CMK (cell line): ENCODE measurements at regions not wholly inside any gene's neighbourhood (a gene's known extent, or its start where the extent isn't known, plus 50 kb on each side); places are given as distances from the start of the nearest gene placed in this dataset.
"Not testable (repeated sequence)": the region's sequence is repeated elsewhere in the genome, so short reads cannot be mapped to it uniquely, and the experiment has no call there.

ENCODE experiments used
- DNase-seq: peaks from one replicate; pipeline ENCODE4 v3.0.0-alpha.2; 2010; ENCODE audit warnings: low read depth

DNA sequence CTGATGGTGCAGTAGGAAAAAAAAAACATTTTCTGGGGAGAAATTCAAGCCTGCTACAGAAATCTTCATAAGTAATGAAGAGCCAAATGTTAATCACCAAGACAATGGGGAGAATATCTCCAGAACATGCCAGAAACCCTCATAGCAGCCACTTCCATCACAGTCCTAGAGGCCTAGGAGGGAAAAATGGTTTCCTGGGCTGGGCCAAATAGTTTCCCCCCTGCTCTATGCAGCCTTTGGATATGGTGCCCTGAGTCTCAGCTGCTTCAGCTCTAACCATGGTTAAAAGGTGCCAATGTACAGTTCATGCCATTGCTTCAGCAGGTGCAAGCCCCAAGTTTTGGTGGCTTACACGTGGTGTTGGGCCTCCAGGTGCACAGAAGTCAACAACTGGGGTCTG, 113.1 kb downstream of the ZNF648 start:
- DNase-seq, result no peak

DNA sequence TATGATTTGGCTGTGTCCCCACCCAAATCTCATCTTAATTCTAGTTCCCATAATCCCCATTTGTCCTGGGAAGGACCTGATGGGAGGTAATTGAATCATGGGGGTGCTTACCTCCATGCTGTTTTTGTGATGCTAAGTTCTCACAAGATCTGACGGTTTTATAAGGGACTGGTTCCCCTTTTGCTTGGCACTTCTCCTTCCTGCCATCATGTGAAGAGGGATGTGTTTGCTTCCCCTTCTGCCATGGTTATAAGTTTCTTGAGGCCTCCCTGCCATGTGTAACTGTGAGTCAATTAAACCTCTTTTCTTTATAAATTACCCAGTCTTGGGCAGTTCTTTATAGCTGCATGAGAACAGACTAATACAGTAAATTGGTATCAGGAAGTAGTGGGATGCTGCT, 114.1 kb downstream of the ZNF648 start:
- DNase-seq, result no peak

DNA sequence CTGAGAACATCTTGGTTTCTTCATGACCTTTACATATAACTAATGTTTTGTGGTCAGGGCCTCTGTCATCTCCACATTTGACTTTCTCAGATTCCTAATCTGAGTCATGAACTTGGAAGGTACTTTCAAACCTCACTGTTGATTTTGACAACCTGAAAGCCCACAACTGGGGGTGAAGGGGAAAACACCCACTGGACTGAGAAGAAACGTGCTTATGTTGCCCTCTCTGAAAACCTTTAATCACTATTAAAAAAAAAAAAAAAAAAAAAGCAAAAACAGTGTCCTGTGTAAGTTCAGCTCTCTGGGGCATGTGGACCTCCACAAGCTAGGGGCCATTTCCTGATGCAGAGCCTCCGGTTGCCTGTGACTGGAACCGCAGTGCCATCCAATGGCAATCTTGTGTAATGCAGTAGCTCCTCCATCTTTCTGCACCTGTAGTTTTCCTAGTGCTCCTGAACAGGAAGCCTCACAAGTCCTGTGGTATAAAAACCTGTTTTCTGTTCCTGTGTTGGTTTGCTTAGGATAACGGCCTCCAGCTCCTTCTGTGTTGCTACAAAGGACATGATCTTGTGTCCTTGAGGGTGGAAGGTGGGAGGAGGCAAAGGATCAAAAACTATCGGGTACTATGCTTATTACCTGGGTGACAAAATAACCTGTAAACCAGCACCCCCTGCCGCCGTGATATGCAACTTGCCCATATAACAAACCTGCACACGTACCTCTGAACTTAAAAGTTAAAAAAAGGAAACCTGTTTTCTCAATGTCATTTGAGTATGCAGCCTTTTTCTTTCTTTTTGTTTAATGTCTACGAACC, 124.5 kb downstream of the ZNF648 start:
- DNase-seq, result peak; percentile 17

DNA sequence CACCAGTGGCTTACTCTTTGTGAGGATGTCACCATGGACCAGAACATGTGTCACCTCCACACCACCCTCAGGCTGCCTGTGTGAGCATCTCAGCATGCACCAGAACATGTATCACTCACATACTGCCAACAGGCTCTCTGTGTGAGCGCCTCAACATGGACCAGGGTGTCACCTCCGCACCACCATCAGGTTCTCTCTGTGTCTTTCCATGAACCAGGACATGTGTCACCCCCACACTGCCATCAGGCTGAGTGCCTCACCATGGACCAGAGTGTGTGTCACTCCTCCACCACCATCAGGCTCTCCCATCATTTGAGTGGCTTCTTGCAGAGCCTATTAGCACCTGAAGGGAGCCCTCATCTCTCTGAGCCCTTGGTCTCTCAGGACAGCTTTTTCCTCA, 125.2 kb downstream of the ZNF648 start:
- no peak for DNase-seq

DNA sequence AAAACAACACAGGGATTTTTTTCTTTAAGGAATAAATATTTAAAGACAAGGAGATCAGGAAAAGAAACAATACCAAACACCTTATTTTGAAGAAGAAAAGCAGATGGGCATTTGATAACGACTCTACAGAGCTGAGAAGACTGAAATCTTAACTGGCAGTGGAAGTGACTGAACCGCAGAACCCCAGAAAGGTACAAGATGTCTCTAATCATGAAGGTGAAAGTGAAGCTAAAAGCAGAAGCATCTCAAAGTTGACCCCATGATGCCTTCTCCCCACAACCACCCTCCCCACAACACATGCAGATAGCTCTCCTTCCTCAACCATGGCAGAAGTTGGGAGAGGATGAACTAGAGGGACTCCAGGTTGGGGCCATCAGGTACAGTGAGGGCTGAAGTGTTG, 129.6 kb downstream of the ZNF648 start:
- no peak for DNase-seq

DNA sequence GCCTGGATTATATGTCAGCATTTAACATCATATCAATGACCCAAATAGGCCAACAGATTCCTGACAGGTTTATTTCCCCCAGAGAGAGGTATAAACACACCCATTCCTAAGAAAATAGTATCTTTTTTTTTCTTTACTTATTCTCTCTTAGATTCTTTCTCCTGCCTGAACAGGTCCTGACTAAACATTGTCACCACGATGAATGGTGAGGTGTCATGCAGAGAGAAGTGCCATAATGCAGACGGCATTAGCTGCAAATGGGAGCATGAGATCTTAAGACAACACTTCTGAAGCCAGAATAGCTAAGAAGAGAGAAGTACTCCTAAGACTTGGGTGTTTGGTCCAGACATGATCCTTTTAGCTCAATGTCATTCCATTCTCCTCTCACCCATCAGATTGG, 131.3 kb downstream of the ZNF648 start:
- no peak for DNase-seq

DNA sequence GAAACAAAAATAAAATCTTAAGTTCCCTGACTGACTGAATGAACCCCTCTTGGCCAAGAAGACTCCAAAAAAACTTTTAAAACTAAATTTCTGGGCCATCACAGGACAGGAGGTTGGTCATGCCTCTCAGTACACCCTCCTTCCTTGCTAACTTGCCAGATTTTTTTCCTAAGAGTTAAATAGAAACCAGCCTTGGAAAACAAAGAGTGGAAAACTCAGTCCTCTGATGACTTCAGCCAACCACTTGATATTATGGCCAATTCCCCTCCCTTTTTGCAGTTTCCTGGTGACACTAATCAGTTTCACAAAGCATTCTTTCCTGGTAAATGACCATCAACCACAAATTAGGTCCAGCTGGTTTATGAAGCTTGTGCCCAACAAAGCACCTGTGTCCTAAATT, 134.8 kb downstream of the ZNF648 start:
- DNase-seq, result no peak

DNA sequence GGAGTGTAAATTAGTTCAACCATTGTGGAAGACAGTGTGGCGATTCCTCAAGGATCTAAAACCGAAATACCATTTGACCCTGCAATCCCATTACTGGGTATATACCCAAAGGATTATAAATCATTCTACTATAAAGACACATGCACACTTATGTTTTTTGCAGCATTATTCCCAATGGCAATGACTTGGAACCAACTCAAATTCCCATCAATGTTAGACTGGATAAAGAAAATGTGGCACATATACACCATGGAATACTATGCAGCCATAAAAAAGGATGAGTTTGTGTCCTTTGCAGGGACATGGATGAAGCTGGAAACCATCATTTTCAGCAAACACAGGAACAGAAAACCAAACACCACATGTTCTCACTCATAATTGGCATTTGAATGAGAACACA, 137.5 kb downstream of the ZNF648 start:
- not testable (repeated sequence) for DNase-seq

DNA sequence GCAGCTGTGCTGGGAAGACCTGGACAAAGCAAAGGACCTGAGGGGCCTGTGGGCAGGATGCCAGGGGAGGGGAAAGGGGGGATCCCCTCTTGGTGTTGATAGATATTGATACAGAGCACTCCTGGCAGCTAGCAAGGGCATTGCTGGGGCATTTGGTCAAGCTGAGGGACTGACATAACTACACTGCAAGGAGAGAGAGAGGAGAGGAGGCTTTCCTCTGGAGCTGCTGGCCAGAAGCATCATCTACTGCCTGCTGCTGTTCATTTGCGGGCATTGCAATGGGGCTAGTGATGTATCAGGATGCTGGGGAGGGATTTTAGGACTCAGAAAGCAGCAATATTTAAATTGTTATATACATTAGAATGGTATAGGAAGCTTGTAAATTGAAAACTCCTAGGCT, 142.0 kb downstream of the ZNF648 start:
- no peak for DNase-seq

DNA sequence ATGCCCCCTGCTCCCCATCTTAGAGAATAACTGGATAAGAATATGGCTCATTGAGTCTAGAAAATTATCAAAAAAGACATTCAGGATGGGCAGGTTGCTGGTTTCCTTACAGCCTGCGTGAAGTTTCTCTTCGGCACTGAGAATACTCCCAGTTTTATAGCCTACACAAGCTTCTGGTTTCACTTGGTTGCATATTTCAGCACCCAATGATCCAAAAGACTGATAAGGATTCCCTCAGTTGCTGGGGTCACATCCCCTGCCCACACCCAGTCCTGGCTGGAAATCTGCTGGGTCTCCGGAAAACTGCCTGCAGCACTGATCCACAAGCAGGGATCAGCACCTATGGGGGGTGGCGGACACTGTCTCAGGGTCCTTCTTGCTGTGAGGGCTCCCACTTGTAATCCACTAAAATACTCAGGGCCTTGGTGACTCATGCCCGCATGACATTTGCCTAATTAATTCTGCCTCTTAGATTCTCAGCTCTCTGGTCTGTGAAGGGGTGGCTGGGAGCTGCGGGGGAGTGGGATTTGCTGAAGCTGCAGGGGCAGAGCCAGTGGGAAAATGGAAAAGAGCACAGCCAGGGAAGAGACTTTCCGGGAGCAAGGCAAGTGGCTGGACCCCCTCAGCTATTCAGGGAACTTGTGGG, 142.5 kb downstream of the ZNF648 start:
- DNase-seq, result no peak

DNA sequence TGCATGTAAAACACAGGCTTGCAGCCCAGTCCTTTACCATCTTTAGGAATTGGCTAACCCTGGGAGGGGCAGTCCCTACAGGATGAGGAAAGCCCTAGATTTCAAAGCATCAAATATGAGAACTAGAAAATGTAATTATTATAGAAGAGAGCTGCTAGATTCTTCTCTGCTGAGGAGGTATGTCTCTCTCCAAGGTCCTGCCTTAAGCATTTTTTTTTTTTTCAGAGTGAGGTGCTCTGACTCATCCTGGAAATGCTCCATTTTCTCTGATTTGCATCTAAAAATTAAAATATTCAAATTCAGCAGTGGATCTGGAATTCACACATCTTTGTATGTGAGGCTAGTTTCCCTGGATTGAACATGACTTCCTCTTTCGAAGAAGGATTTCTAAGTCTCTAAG, 149.8 kb downstream of the ZNF648 start:
- DNase-seq, result no peak

DNA sequence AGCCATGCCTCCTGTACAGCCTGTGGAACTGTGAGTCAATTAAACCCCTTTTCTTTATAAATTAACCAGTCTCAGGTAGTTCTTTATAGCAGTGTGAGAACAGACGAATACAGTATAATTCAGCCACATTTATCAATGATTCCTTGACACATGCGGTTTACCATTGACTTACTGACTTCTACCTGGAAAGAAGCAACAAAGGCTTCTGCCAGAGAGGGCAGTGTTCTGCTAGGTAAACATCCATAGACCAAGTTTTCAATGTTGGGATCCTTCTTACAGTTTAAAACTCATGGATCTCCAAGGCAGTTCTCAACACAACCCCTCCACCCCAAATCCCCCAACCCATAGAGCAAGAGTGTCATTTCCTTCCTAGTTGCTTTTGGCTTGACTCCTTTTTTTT, 150.6 kb downstream of the ZNF648 start:
- no peak for DNase-seq

DNA sequence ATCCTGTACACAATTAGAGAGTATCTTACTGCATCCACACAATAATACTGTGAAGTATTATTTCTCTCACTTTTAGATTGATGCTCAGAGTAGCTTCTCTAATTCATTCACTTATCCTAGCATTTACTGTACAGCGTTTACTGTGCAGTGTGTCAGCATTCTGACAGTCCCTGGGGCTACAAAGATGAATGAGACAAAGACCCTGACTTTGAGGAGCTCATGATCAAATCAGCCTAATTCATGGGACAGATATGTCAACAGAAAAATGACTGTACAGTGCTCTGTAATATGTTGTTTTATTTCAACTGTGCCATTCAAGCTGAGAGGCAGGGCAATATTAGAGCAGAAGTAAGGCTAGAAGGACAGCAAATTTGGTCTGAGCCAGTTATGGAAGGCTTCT, 152.5 kb downstream of the ZNF648 start:
- DNase-seq, result no peak

DNA sequence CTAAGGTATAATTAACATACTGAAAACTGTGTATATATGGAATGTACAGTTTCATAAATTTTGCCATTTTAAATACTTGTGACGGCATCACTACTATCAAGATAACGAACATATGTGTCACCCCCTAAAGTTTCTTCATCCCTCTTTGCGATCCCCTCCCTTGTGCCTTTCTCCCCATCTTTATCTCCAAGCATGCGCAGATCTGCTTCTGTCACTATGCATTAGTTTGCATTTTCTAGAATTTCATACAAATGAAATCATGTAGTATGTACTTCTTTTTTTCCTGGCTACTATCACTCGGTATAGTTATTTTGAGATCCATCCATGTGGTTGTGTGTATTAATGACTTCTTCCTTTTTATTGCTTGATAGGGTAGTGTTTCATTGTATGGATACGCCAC, 154.9 kb downstream of the ZNF648 start:
- no peak for DNase-seq

DNA sequence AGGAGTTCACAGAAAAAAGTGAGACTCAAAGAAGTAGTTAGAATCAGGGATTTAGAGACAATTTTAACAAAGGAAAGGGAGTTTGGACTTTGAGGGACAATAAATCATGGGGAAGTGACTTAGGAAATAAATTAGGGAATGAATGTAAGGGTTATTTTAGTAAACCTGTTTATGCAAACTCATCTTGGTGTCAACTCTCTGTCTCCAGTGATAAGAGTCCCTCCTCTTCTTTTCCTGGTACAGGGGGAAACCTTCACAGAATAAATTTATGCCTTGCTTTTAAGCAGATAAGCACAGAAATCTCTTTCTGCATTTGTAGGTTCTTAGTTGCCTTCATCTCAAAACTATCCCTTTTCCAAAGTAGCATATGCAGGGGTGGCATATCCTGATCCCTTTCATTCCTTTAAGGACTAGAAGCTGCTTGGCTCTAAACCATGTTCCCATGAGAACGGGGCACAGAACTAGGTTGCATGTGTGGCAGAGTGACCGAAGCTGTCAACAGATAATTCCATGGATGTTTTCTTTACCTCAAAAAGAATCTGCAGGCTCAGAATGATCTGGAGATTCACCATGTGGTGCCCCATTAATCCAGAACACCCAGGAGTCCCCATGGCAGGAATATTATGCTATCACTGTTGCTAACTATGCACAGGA, 155.4 kb downstream of the ZNF648 start:
- DNase-seq, result no peak

DNA sequence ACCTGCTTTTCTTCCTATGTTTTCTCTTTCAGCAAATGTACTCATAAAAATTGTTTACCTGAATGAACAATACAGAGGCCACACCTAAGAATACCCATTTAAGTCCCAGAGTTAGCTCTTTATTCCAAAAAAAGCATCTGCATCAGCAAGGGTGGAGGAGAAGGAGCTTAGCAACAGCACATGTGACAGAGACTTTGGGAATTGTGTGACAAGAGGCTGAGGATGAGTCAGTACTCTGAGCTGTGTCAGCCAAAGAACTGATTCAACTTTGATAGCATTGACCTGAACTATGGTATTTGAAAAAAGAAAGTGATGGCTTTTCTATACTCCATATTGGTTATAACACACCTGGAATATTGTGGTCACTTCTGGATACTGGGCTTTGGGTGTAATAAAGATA, 162.7 kb downstream of the ZNF648 start:
- no peak for DNase-seq

DNA sequence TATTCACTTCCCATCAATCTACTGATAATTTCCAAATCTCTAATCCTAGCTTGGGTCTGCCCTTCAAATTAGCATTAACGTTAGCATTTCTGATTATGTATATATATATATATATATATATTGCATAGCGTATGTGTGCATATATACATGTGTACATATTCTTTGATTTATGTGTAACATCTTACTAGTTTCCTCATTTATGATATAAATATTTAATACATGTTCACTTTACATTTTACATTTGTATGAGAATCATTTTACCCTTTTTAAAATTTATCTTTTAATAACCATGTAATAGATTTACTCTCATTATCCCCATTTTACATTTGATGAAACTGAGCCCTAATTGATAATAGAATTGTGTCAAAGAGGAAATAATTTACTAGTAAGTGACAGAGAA, 164.7 kb downstream of the ZNF648 start:
- no peak for DNase-seq

DNA sequence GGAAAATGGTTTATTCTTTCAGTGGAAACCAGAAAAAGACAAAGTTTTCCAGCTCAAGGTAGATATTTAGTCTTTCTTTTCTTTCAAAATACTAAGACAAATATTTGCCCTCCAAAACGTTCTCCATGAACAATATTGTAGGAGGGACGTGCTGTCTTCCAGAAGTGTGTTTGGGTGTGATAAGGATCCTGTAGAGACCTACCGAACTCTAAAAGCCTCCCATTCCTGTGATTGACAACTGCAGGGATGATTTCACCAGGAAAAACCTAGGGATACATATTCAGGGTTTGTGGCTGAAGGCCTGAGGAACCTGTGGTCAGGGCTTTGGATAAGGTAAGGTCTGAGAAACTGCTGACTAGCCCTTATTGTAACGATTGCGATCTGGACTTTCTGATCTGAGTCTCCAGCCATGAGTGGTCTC, 167.1 kb downstream of the ZNF648 start:
- DNase-seq, result no peak

DNA sequence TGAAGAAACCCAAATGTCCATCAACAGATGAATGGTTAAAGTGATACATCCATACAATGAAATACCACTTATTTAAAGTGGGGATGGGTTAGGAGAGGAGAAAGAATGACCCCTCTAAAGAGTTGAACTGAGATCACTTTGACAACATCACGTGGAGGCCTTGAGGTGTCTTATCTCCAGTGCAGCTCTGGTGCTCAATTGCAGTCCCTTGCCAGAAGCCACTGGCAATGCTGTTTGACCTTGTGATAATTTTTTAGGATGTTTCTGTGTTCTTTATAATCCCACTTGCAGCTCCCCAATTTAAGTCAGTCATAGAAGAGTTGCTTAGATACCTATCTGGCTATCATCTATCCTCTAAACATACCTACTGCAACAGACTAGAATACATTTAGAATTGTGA, 167.6 kb downstream of the ZNF648 start:
- no peak for DNase-seq

DNA sequence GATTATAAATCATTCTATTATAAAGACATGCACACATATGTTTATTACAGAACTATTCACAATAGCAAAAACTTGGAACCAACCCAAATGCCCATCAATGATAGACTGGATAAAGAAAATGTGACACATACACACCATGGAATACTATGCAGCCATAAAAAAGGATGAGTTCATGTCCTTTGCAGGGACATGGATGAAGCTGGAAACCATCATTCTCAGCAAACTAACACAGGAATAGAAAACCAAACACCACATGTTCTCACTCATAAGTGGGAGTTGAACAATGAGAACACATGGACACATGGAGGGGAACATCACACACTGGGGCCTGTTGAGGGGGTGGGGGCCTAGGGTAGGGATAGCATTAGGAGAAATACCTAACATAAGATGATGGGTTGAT, 168.4 kb downstream of the ZNF648 start:
- DNase-seq, result not testable (repeated sequence)

DNA sequence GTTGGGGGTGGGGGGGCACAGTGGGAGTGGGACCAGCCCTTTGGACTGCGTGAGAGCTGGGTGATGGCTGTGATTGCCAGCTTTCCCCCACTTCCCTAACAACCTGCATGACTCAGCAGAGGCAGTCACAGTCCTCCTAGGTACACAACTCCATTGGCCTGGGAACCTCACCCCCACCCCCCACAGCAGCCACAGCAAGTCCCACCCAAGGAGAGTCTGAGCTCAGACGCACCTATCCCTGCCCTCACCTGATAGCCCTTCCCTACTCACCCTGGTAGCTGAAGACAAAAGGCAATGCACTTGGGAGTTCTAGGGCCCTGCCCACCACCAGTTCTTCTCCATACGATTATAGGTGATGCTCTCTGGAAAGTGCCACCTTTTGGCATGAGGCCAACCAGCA, 188.9 kb downstream of the ZNF648 start:
- no peak for DNase-seq

DNA sequence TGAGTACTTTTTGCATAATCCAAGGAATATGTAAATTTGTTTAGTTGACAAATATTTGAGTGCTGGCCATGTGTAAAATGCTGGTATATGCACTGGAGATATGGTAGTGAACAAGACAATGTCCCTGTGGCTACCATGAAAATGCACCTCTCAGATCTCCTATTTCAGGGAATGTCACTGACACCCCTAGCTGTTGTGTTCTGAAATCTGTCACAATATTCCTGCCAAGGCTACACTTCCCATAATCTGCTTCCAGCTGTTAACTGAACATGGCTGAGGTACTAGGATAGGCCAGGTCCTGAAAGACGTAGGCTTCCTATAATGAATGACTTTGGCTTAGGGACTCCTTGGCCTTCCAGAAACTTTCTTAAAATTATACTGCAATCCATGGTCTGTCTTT, 197.8 kb downstream of the ZNF648 start:
- DNase-seq, result no peak

DNA sequence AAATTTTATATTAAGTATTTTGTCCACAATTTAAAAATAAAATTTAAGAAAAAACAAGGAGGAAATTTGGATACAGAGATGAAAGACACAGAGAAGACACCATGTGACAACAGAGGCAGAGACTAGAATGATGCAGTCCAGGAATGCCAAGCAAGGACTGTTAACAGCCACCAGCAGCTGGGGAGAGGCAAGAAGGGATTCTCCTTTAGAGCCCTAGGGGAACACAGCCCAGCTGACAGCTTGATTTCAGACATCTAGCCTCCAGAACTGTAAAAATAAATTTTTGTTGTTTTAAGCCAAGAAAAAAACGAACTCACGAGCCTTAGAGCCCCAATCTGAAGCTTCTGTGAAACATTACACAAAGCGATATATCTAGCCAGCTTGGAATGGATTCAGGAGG, 198.5 kb downstream of the ZNF648 start:
- DNase-seq, result no peak
